Effector memory CD4-positive, alpha-beta T cell (primary cell): ENCODE measurements at regions not wholly inside any gene's neighbourhood (a gene's known extent, or its start where the extent isn't known, plus 50 kb on each side); places are given as distances from the start of the nearest gene placed in this dataset.

Experiments
- DNase-seq, 3 donors: peaks; one replicate each; pipeline ENCODE4 v3.0.0-alpha.2; 2020
- H3K27ac ChIP-seq: 2 replicates; pipeline ENCODE4 v1.7.0; 2013; ENCODE audit warnings: mild to moderate bottlenecking, low read length, moderate library complexity; ENCODE audit not compliant: insufficient read depth, poor library complexity, severe bottlenecking
- H3K27me3 ChIP-seq: replicated peaks from 2 replicates; pipeline ENCODE4 v1.7.0; 2013; ENCODE audit warnings: mild to moderate bottlenecking, low read length; ENCODE audit not compliant: insufficient read depth, control insufficient read depth, poor library complexity, severe bottlenecking
- H3K36me3 ChIP-seq: 2 replicates; pipeline ENCODE4 v1.7.0; 2013; ENCODE audit warnings: mild to moderate bottlenecking, low read length, moderate library complexity; ENCODE audit not compliant: control insufficient read depth, insufficient read depth
- H3K4me1 ChIP-seq: 2 replicates; pipeline ENCODE4 v1.7.0; 2013; ENCODE audit warnings: low read length, mild to moderate bottlenecking; ENCODE audit not compliant: control insufficient read depth, insufficient read depth, poor library complexity, severe bottlenecking
- H3K4me3 ChIP-seq: 2 replicates; pipeline ENCODE4 v1.7.0; 2013; ENCODE audit warnings: low read length, low read depth, mild to moderate bottlenecking; ENCODE audit not compliant: insufficient read depth, poor library complexity, severe bottlenecking
- H3K9me3 ChIP-seq: 2 replicates; pipeline ENCODE4 v1.7.0; 2013; ENCODE audit warnings: mild to moderate bottlenecking, low read length, moderate library complexity; ENCODE audit not compliant: control insufficient read depth

DNA sequence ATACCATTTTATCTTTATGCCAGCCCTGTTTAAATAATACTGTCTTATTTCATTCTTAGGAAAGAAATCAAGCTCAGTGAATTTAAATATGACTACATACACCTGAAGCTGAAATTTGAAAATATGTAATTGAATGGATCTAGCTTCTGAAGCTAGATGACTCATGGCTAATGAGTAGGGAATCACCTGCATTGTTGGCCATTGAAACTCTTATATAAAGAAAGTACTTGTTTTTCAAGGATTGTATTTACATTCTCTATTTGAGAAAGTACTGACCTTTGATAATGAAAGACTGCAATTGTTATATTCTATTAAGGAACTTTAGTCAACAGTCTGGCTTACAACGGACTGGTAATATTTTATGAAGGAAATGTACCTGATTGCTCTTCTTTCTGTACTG lies 346.7 kb upstream of the LRATD1 start:
- no peak overlapping the region for H3K27ac ChIP-seq
- H3K27me3 ChIP-seq, result no peaks in the 10 kb centered on the region
- H3K9me3 ChIP-seq, result no peaks in the 10 kb centered on the region
- H3K4me1 ChIP-seq, result no peaks in the 10 kb centered on the region
- no peaks in the 10 kb centered on the region for H3K36me3 ChIP-seq
- no peak overlapping the region for H3K4me3 ChIP-seq
- DNase-seq, result no peak

DNA sequence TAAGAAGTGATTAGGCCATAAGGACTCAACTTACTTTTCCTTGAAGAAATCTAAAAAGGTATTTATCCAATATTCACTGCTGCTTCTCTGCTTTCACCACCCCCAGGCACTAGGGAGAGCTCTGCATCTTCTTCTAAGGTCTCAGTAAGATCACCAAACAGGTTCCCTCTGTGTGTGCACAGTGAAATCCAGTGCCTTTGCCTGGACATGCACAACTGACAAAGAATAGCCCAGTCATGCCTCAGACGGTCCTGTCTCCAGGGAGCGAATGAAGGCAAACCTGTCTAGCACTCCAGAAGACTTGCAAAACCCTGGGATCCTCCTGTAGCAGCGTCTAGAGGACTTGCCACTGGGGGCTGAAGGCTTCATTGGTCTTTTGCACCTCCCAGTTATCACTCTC lies 344.5 kb upstream of the LRATD1 start:
- Histone ChIP-seq H3K4me3 (no peak overlapping the region), H3K27ac (no peak overlapping the region), H3K36me3 (no peaks in the 10 kb centered on the region), H3K4me1 (no peaks in the 10 kb centered on the region), H3K9me3 (no peaks in the 10 kb centered on the region), H3K27me3 (no peaks in the 10 kb centered on the region)
- DNase-seq, result no peak

DNA sequence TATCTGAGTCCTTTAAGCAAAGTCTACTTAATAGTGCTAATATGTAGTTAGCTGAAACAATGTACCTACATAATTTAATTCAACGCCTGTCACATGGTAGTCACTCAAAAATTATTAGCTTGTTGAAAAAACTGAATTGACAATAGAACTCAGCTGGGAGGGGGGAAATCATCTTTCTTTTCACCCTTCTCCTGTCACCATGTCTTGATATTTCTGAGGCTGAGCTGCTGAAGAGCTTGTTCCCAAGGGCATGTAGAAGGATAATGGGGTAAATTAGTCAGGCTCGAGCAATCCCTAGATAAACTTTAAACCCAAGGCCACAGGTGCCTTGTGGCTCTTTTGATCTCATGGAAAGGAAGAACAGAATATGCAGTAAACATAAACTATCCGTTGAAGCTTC lies 339.6 kb upstream of the LRATD1 start:
- no peak overlapping the region for H3K4me3 ChIP-seq
- no peak for DNase-seq
- H3K9me3 ChIP-seq, result no peaks in the 10 kb centered on the region
- H3K27ac ChIP-seq, result no peak overlapping the region
- no peaks in the 10 kb centered on the region for H3K4me1 ChIP-seq
- H3K36me3 ChIP-seq, result no peaks in the 10 kb centered on the region
- H3K27me3 ChIP-seq, result no peaks in the 10 kb centered on the region

DNA sequence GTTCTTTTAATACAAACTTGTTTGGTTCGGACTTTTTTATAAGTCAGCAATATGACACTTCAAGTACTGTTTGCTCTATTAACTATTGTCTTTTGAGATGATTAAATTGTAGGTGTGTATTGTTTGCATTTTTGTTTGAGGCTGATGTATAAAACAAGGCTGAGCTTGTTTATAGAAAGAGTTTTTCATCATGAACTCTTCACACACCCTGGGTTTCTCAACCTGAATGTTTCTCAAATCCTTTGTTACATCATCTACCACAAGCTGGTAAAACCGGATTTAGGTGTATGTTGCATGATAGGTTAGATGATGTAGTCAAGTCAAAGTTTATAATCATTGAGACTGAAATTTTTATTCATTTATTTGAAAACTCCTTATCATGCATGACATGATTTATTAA lies 335.2 kb upstream of the LRATD1 start:
- H3K36me3 ChIP-seq, result no peaks in the 10 kb centered on the region
- H3K9me3 ChIP-seq, result no peaks in the 10 kb centered on the region
- no peaks in the 10 kb centered on the region for H3K27me3 ChIP-seq
- no peaks in the 10 kb centered on the region for H3K4me1 ChIP-seq
- H3K4me3 ChIP-seq, result no peak overlapping the region
- DNase-seq, result no peak
- no peak overlapping the region for H3K27ac ChIP-seq

DNA sequence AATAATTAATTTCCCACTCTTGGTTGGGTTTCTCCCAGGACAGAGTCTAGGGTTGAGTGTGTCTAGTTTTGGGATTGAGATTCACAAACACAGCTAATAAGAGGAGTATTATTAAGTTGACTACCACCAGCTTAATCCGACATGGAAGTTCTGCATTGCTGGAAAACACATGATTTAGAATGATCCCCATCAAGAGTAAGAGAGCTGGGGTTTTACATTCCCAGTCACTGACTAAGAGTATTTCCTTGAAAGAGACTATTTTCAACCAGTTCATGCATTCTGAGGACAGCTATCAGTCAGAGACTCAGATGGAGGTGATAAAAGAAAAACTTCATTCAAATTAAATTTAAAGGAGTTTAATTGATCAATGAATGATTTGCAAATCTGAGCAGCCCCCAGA lies 334.6 kb upstream of the LRATD1 start:
- no peak overlapping the region for H3K27ac ChIP-seq

DNA sequence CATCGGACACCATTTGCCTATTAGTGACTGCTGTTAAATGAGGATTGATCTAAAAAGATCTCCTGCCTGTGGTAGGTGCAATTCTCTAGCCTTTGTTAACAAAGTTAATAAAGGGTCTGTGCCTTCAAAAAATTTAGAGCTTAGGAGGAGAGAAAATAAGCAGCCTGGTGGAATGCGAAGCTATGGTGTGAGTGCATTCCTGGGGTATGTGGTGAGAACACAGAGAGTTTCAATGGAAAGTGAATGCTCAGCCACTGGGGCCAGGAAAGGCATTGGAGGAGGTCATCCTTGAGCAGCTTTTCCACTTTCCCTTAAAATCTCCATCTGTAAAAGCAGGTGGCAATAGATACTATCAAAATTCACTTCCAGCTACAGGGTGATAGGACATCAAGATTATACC lies 331.2 kb upstream of the LRATD1 start:
- no peaks in the 10 kb centered on the region for H3K4me1 ChIP-seq
- no peaks in the 10 kb centered on the region for H3K9me3 ChIP-seq
- DNase-seq, result no peak
- no peak overlapping the region for H3K27ac ChIP-seq
- no peak overlapping the region for H3K4me3 ChIP-seq
- no peaks in the 10 kb centered on the region for H3K27me3 ChIP-seq
- no peaks in the 10 kb centered on the region for H3K36me3 ChIP-seq

More for the DNA sequence above, 334.6 kb upstream of the LRATD1 start:
- Histone ChIP-seq H3K36me3 (no peaks in the 10 kb centered on the region), H3K27me3 (no peaks in the 10 kb centered on the region), H3K9me3 (no peaks in the 10 kb centered on the region), H3K4me1 (no peaks in the 10 kb centered on the region), H3K4me3 (no peak overlapping the region)
- DNase-seq, result no peak

DNA sequence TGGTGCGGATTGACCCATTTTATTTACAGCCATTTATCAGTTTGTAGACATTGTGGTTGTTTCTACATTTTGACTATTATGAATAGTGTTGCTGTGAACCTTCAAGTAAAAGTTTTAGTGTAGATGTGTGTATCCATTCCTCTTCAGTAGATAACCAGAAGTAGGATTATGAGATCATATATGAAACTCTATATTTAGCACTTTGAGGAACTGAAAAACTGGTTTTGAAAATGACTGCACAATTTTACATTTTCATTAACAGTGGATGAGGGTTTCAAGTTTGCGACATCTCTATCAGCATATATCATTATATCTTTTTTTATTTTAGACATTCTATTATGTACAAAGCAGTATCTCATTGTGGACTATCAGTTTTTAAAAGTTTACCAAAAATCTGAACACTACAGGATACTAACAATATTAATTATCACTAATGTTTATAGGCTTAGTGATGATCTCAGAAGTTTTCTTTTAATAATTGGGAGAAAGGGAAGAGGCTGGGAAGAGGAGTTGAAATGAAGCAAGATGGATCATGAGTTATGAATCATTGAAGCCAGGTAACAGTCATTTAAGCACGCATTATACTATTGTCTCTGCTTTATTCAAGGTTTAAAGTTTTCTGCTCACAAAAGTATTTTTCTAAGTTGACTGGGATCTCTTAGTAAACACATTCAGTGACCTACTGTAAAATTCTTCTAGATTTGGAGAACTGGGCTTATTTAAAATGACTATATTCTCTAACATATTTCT lies 329.0 kb upstream of the LRATD1 start:
- no peak overlapping the region for H3K4me3 ChIP-seq
- DNase-seq, result no peak
- H3K9me3 ChIP-seq, result no peaks in the 10 kb centered on the region
- H3K36me3 ChIP-seq, result no peaks in the 10 kb centered on the region
- no peaks in the 10 kb centered on the region for H3K27me3 ChIP-seq
- H3K27ac ChIP-seq, result no peak overlapping the region
- H3K4me1 ChIP-seq, result no peaks in the 10 kb centered on the region

DNA sequence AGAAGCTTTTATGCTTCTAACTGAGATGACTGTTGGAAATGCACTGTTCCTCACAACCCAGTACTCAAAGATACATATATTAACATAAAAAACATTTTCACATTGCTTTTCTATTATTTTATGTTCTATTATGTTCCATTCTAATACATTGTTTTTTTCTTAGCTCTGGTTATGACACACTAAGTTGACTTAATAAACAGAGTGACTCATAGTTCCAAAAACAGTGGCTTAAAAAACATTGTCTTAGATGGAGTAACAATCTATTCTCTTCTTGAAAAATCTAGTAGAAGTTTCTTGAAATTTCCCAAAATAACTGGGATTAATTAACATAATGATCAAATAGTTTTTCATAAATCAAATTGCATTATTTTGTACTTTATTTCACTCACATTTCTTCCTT lies 328.2 kb upstream of the LRATD1 start:
- Histone ChIP-seq H3K27me3 (no peaks in the 10 kb centered on the region), H3K4me3 (no peak overlapping the region), H3K4me1 (no peaks in the 10 kb centered on the region), H3K9me3 (no peaks in the 10 kb centered on the region), H3K36me3 (no peaks in the 10 kb centered on the region), H3K27ac (no peak overlapping the region)
- no peak for DNase-seq

DNA sequence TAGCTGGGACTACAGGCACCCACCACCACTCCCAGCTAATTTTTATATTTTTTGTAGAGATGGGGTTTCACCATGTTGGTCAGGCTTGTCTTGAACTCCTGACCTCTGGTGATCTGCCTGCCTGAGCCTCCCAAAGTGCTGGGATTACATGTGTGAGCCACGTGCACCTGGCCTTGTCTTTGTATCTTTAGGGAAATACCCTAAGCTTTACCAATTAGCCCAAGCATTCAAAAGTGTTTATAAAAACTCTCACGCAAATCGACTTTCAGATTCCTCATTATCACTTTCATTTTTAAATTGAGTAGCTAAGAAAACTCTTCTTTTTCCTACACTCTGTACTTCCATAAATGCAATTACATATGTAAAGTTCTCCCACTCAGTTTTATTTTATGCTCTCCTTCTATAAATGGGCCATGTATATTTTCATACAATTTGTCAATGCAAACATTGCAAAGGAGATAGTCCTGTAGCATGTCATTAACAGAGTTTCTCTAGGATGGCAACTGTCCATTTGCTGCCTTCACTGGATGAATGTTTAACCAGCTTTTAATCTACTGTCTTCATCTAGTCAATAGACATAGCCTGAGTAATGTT lies 326.2 kb upstream of the LRATD1 start:
- Histone ChIP-seq H3K36me3 (no peaks in the 10 kb centered on the region), H3K9me3 (no peaks in the 10 kb centered on the region), H3K4me3 (no peak overlapping the region), H3K4me1 (no peaks in the 10 kb centered on the region), H3K27me3 (no peaks in the 10 kb centered on the region), H3K27ac (no peak overlapping the region)
- no peak for DNase-seq

DNA sequence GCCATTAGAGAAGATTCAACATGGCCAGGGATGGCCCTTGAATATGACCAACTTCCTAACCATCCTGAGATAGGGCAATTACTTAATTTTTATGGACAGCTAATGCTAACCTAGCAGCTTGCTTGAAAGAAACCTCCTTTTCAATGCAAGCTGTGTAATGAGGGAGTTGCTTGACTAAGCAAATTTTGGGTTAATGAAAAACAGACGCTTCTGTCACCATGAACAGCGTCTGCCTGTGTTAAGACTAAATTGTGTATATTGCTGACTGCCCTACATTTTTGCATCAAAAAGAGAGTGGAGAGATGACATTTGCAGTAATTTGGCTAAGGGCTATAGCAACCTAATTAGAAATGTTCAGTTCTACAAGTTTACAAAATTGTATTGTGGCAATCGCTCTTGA lies 319.2 kb upstream of the LRATD1 start:
- Histone ChIP-seq H3K27me3 (no peaks in the 10 kb centered on the region), H3K4me1 (no peaks in the 10 kb centered on the region), H3K4me3 (no peak overlapping the region), H3K9me3 (no peaks in the 10 kb centered on the region), H3K27ac (no peak overlapping the region), H3K36me3 (no peaks in the 10 kb centered on the region)
- DNase-seq, result no peak
